ENCODE measurements at regions not wholly inside any gene's neighbourhood (a gene's known extent, or its start where the extent isn't known, plus 50 kb on each side); places are given as distances from the start of the nearest gene placed in this dataset.
"Not testable (repeated sequence)": the region's sequence is repeated elsewhere in the genome, so short reads cannot be mapped to it uniquely, and the experiment has no call there.

- no peak for DNase-seq (ENCODE audit: low read depth in 3 of 3, low spot score in 1 of 3)
These were observed 85.2 kb upstream of the GRAMD1B start for GRCh38 chr11:123344790-123345357.

- not testable (repeated sequence) for DNase-seq (ENCODE audit: low read depth in 3 of 3, low spot score in 1 of 3)
These were observed 85.9 kb upstream of the GRAMD1B start for GRCh38 chr11:123344188-123344587.

GRCh38 chr11:123338997-123339752, 90.9 kb upstream of the GRAMD1B start:
- DNase-seq (ENCODE audit: low read depth in 3 of 3, low spot score in 1 of 3): no peak

GRCh38 chr11:123338266-123338800, 91.7 kb upstream of the GRAMD1B start:
- no peak for DNase-seq (ENCODE audit: low read depth in 3 of 3, low spot score in 1 of 3)

- DNase-seq (ENCODE audit: low read depth in 3 of 3, low spot score in 1 of 3): no peak
These were observed 95.1 kb upstream of the GRAMD1B start for GRCh38 chr11:123334925-123335324.

GRCh38 chr11:123332577-123332976, 97.5 kb upstream of the GRAMD1B start:
- not testable (repeated sequence) for DNase-seq (ENCODE audit: low read depth in 3 of 3, low spot score in 1 of 3)

GRCh38 chr11:123330948-123331347, 99.1 kb upstream of the GRAMD1B start:
- DNase-seq (ENCODE audit: low read depth in 3 of 3, low spot score in 1 of 3): no peak

- no peak for DNase-seq (ENCODE audit: low read depth in 3 of 3, low spot score in 1 of 3)
These were observed 99.6 kb upstream of the GRAMD1B start for GRCh38 chr11:123330471-123330870.

- no peak for DNase-seq (ENCODE audit: low read depth in 3 of 3, low spot score in 1 of 3)
These were observed 100.0 kb upstream of the GRAMD1B start for GRCh38 chr11:123330071-123330470.

GRCh38 chr11:123328281-123328867, 101.7 kb upstream of the GRAMD1B start:
- no peak for DNase-seq (ENCODE audit: low read depth in 3 of 3, low spot score in 1 of 3)

- no peak for DNase-seq (ENCODE audit: low read depth in 3 of 3, low spot score in 1 of 3)
These were observed 104.5 kb upstream of the GRAMD1B start for GRCh38 chr11:123325533-123325932.

- DNase-seq (ENCODE audit: low read depth in 3 of 3, low spot score in 1 of 3): no peak
These were observed 106.5 kb upstream of the GRAMD1B start for GRCh38 chr11:123323568-123323967.

GRCh38 chr11:123321636-123322035, 108.4 kb upstream of the GRAMD1B start:
- DNase-seq (ENCODE audit: low read depth in 3 of 3, low spot score in 1 of 3): no peak

- DNase-seq (ENCODE audit: low read depth in 3 of 3, low spot score in 1 of 3): no peak
These were observed 111.4 kb upstream of the GRAMD1B start for GRCh38 chr11:123318623-123319022.

- DNase-seq (ENCODE audit: low read depth in 3 of 3, low spot score in 1 of 3): not testable (repeated sequence)
These were observed 111.9 kb upstream of the GRAMD1B start for GRCh38 chr11:123318132-123318531.

GRCh38 chr11:123316003-123316402, 114.1 kb upstream of the GRAMD1B start:
- no peak for DNase-seq (ENCODE audit: low read depth in 3 of 3, low spot score in 1 of 3)

- no peak for DNase-seq (ENCODE audit: low read depth in 3 of 3, low spot score in 1 of 3)
These were observed 115.1 kb upstream of the GRAMD1B start for GRCh38 chr11:123314972-123315371.

- DNase-seq (ENCODE audit: low read depth in 3 of 3, low spot score in 1 of 3): no peak
These were observed 116.8 kb upstream of the GRAMD1B start for GRCh38 chr11:123313262-123313661.

GRCh38 chr11:123308077-123308476, 113.0 kb upstream of the CLMP start:
- no peak for DNase-seq (ENCODE audit: low read depth in 3 of 3, low spot score in 1 of 3)

GRCh38 chr11:123307276-123307675, 112.2 kb upstream of the CLMP start:
- no peak for DNase-seq (ENCODE audit: low read depth in 3 of 3, low spot score in 1 of 3)

GRCh38 chr11:123306531-123306930, 111.5 kb upstream of the CLMP start:
- no peak for DNase-seq (ENCODE audit: low read depth in 3 of 3, low spot score in 1 of 3)
